ENCODE measurements at regions not wholly inside any gene's neighbourhood (a gene's known extent, or its start where the extent isn't known, plus 50 kb on each side); places are given as distances from the start of the nearest gene placed in this dataset.

GRCh38 chr12:85484387-85484786 is 204.4 kb downstream of the ALX1 start:
- TF ChIP-seq CTCF (IDR thresholded peaks at IDR 0.05) (no peak), POLR2A (IDR thresholded peaks at IDR 0.05) (no peak), POLR2AphosphoS5 (IDR thresholded peaks at IDR 0.05) (no peak), EP300 (IDR thresholded peaks at IDR 0.05) (no peak)

All from suprapubic skin (tissue), 4 donors.